Renal pelvis (tissue), 1 donor: ENCODE measurements at regions not wholly inside any gene's neighbourhood (a gene's known extent, or its start where the extent isn't known, plus 50 kb on each side); places are given as distances from the start of the nearest gene placed in this dataset.

Source experiments
- DNase-seq: peaks from one replicate; pipeline ENCODE4 v3.0.0-alpha.2; 2013

GRCh38 chr11:92796744-92797143 is 172.7 kb upstream of the MTNR1B start:
- no peak for DNase-seq

- no peak for DNase-seq
These were observed 171.6 kb upstream of the MTNR1B start for GRCh38 chr11:92797874-92798273.

- no peak for DNase-seq
These were observed 167.8 kb upstream of the MTNR1B start for GRCh38 chr11:92801685-92802084.

- no peak for DNase-seq
These were observed 166.8 kb upstream of the MTNR1B start for GRCh38 chr11:92802644-92803043.

GRCh38 chr11:92803391-92803790 is 166.1 kb upstream of the MTNR1B start:
- no peak for DNase-seq

- no peak for DNase-seq
These were observed 165.0 kb upstream of the MTNR1B start for GRCh38 chr11:92804388-92804966.

GRCh38 chr11:92808022-92808421 is 161.4 kb upstream of the MTNR1B start:
- no peak for DNase-seq

- no peak for DNase-seq
These were observed 158.9 kb upstream of the MTNR1B start for GRCh38 chr11:92810423-92811064.

- no peak for DNase-seq
These were observed 158.1 kb upstream of the MTNR1B start for GRCh38 chr11:92811341-92811740.

GRCh38 chr11:92812841-92813240 is 156.6 kb upstream of the MTNR1B start:
- DNase-seq, result no peak

- no peak for DNase-seq
These were observed 149.6 kb upstream of the MTNR1B start for GRCh38 chr11:92819830-92820229.

GRCh38 chr11:92820860-92821259 is 148.6 kb upstream of the MTNR1B start:
- no peak for DNase-seq

- DNase-seq, result no peak
These were observed 147.0 kb upstream of the MTNR1B start for GRCh38 chr11:92822410-92822809.

- DNase-seq, result no peak
These were observed 143.3 kb upstream of the MTNR1B start for GRCh38 chr11:92826136-92826535.

- DNase-seq, result no peak
These were observed 142.8 kb upstream of the MTNR1B start for GRCh38 chr11:92826603-92827002.

- no peak for DNase-seq
These were observed 142.3 kb upstream of the MTNR1B start for GRCh38 chr11:92827132-92827531.

- no peak for DNase-seq
These were observed 140.9 kb upstream of the MTNR1B start for GRCh38 chr11:92828556-92828955.

- no peak for DNase-seq
These were observed 140.3 kb upstream of the MTNR1B start for GRCh38 chr11:92829121-92829520.

GRCh38 chr11:92829671-92830070 is 139.8 kb upstream of the MTNR1B start:
- no peak for DNase-seq

GRCh38 chr11:92830377-92831155 is 138.9 kb upstream of the MTNR1B start:
- no peak for DNase-seq

- DNase-seq, result no peak
These were observed 135.0 kb upstream of the MTNR1B start for GRCh38 chr11:92834296-92835020.

- no peak for DNase-seq
These were observed 131.9 kb upstream of the MTNR1B start for GRCh38 chr11:92837595-92837994.
